ENCODE measurements at regions not wholly inside any gene's neighbourhood (a gene's known extent, or its start where the extent isn't known, plus 50 kb on each side); places are given as distances from the start of the nearest gene placed in this dataset.
A peak's percentile ranks its signal among the peaks of the same experiment; 100 is the strongest.
"Not testable (repeated sequence)": the region's sequence is repeated elsewhere in the genome, so short reads cannot be mapped to it uniquely, and the experiment has no call there.

GRCh38 chr18:14460364-14460763 lies 83.0 kb downstream of the POTEC start:
- not testable (repeated sequence) for H3K27me3 ChIP-seq (ENCODE audit: insufficient read depth, low read length); DNase-seq (ENCODE audit: insufficient read length, low spot score, missing footprints); H3K79me2 ChIP-seq (ENCODE audit: insufficient read depth, low read length); H3K36me3 ChIP-seq (ENCODE audit: insufficient read depth, low read length); H4K20me1 ChIP-seq (ENCODE audit: insufficient read depth, low read length); H3K4me3 ChIP-seq (ENCODE audit: insufficient read depth, low read length); H3K4me2 ChIP-seq (ENCODE audit: insufficient read depth, low read length); H3K9me3 ChIP-seq (ENCODE audit: low read depth, low read length); H2AFZ ChIP-seq (ENCODE audit: low read length); H3K4me1 ChIP-seq (ENCODE audit: insufficient read depth, low read length); H3K27ac ChIP-seq (ENCODE audit: low read depth, low read length)

- H3K4me3 ChIP-seq (ENCODE audit: insufficient read depth, low read length); H4K20me1 ChIP-seq (ENCODE audit: insufficient read depth, low read length); H3K27ac ChIP-seq (ENCODE audit: low read depth, low read length); H3K27me3 ChIP-seq (ENCODE audit: insufficient read depth, low read length); H3K9me3 ChIP-seq (ENCODE audit: low read depth, low read length); H3K4me2 ChIP-seq (ENCODE audit: insufficient read depth, low read length); H3K79me2 ChIP-seq (ENCODE audit: insufficient read depth, low read length); DNase-seq (ENCODE audit: insufficient read length, low spot score, missing footprints); H2AFZ ChIP-seq (ENCODE audit: low read length); H3K4me1 ChIP-seq (ENCODE audit: insufficient read depth, low read length); H3K36me3 ChIP-seq (ENCODE audit: insufficient read depth, low read length): not testable (repeated sequence)
These were observed 83.6 kb downstream of the POTEC start for GRCh38 chr18:14459826-14460225.

GRCh38 chr18:14458009-14458945 lies 85.1 kb downstream of the POTEC start:
- not testable (repeated sequence) for H3K79me2 ChIP-seq (ENCODE audit: insufficient read depth, low read length); H3K27ac ChIP-seq (ENCODE audit: low read depth, low read length); H3K9me3 ChIP-seq (ENCODE audit: low read depth, low read length); H3K4me1 ChIP-seq (ENCODE audit: insufficient read depth, low read length); H4K20me1 ChIP-seq (ENCODE audit: insufficient read depth, low read length); H2AFZ ChIP-seq (ENCODE audit: low read length); H3K4me3 ChIP-seq (ENCODE audit: insufficient read depth, low read length); DNase-seq (ENCODE audit: insufficient read length, low spot score, missing footprints); H3K4me2 ChIP-seq (ENCODE audit: insufficient read depth, low read length); H3K36me3 ChIP-seq (ENCODE audit: insufficient read depth, low read length); H3K27me3 ChIP-seq (ENCODE audit: insufficient read depth, low read length)
- peak; percentile 10 for TF ChIP-seq CTCF (IDR thresholded peaks at IDR 0.05; ENCODE audit: extremely low read depth, low read depth, low read length)

- DNase-seq (ENCODE audit: insufficient read length, low spot score, missing footprints); H3K27me3 ChIP-seq (ENCODE audit: insufficient read depth, low read length); H3K27ac ChIP-seq (ENCODE audit: low read depth, low read length); H3K4me1 ChIP-seq (ENCODE audit: insufficient read depth, low read length); H3K79me2 ChIP-seq (ENCODE audit: insufficient read depth, low read length); H2AFZ ChIP-seq (ENCODE audit: low read length); H4K20me1 ChIP-seq (ENCODE audit: insufficient read depth, low read length); H3K9me3 ChIP-seq (ENCODE audit: low read depth, low read length); H3K36me3 ChIP-seq (ENCODE audit: insufficient read depth, low read length); H3K4me2 ChIP-seq (ENCODE audit: insufficient read depth, low read length): not testable (repeated sequence)
- peak overlapping the region; percentile 67 for H3K4me3 ChIP-seq (ENCODE audit: insufficient read depth, low read length)
These were observed 92.8 kb downstream of the POTEC start for GRCh38 chr18:14450637-14451009.

- H3K27ac ChIP-seq (ENCODE audit: low read depth, low read length); H4K20me1 ChIP-seq (ENCODE audit: insufficient read depth, low read length); H3K36me3 ChIP-seq (ENCODE audit: insufficient read depth, low read length); DNase-seq (ENCODE audit: insufficient read length, low spot score, missing footprints); H3K4me2 ChIP-seq (ENCODE audit: insufficient read depth, low read length); H2AFZ ChIP-seq (ENCODE audit: low read length); H3K79me2 ChIP-seq (ENCODE audit: insufficient read depth, low read length); H3K27me3 ChIP-seq (ENCODE audit: insufficient read depth, low read length); H3K4me1 ChIP-seq (ENCODE audit: insufficient read depth, low read length); H3K9me3 ChIP-seq (ENCODE audit: low read depth, low read length): not testable (repeated sequence)
- H3K4me3 ChIP-seq (ENCODE audit: insufficient read depth, low read length): peak overlapping the region; percentile 48
These were observed 93.3 kb downstream of the POTEC start for GRCh38 chr18:14449995-14450636.

- not testable (repeated sequence) for H4K20me1 ChIP-seq (ENCODE audit: insufficient read depth, low read length); H3K4me2 ChIP-seq (ENCODE audit: insufficient read depth, low read length); DNase-seq (ENCODE audit: insufficient read length, low spot score, missing footprints); H3K4me3 ChIP-seq (ENCODE audit: insufficient read depth, low read length); H3K9me3 ChIP-seq (ENCODE audit: low read depth, low read length); H3K27ac ChIP-seq (ENCODE audit: low read depth, low read length); H3K36me3 ChIP-seq (ENCODE audit: insufficient read depth, low read length); H3K79me2 ChIP-seq (ENCODE audit: insufficient read depth, low read length); H3K4me1 ChIP-seq (ENCODE audit: insufficient read depth, low read length); H3K27me3 ChIP-seq (ENCODE audit: insufficient read depth, low read length); H2AFZ ChIP-seq (ENCODE audit: low read length)
These were observed 94.3 kb downstream of the POTEC start for GRCh38 chr18:14449062-14449461.

- H3K9me3 ChIP-seq (ENCODE audit: low read depth, low read length); H3K4me3 ChIP-seq (ENCODE audit: insufficient read depth, low read length): not testable (repeated sequence)
These were observed 95.7 kb downstream of the POTEC start for GRCh38 chr18:14447715-14448114.

GRCh38 chr18:14435460-14435859 lies 107.9 kb downstream of the POTEC start:
- not testable (repeated sequence) for H3K4me1 ChIP-seq (ENCODE audit: insufficient read depth, low read length); H3K9me3 ChIP-seq (ENCODE audit: low read depth, low read length); H4K20me1 ChIP-seq (ENCODE audit: insufficient read depth, low read length); H2AFZ ChIP-seq (ENCODE audit: low read length); H3K79me2 ChIP-seq (ENCODE audit: insufficient read depth, low read length); H3K27me3 ChIP-seq (ENCODE audit: insufficient read depth, low read length); H3K36me3 ChIP-seq (ENCODE audit: insufficient read depth, low read length); H3K4me2 ChIP-seq (ENCODE audit: insufficient read depth, low read length); H3K4me3 ChIP-seq (ENCODE audit: insufficient read depth, low read length); DNase-seq (ENCODE audit: insufficient read length, low spot score, missing footprints); H3K27ac ChIP-seq (ENCODE audit: low read depth, low read length)

More at GRCh38 chr18:14447715-14448114, 95.7 kb downstream of the POTEC start:
- H4K20me1 ChIP-seq (ENCODE audit: insufficient read depth, low read length); H3K4me1 ChIP-seq (ENCODE audit: insufficient read depth, low read length); H3K36me3 ChIP-seq (ENCODE audit: insufficient read depth, low read length); H3K79me2 ChIP-seq (ENCODE audit: insufficient read depth, low read length); H3K27ac ChIP-seq (ENCODE audit: low read depth, low read length); H2AFZ ChIP-seq (ENCODE audit: low read length); H3K27me3 ChIP-seq (ENCODE audit: insufficient read depth, low read length); H3K4me2 ChIP-seq (ENCODE audit: insufficient read depth, low read length); DNase-seq (ENCODE audit: insufficient read length, low spot score, missing footprints): not testable (repeated sequence)
